ENCODE measurements at regions not wholly inside any gene's neighbourhood (a gene's known extent, or its start where the extent isn't known, plus 50 kb on each side); places are given as distances from the start of the nearest gene placed in this dataset.

DNA sequence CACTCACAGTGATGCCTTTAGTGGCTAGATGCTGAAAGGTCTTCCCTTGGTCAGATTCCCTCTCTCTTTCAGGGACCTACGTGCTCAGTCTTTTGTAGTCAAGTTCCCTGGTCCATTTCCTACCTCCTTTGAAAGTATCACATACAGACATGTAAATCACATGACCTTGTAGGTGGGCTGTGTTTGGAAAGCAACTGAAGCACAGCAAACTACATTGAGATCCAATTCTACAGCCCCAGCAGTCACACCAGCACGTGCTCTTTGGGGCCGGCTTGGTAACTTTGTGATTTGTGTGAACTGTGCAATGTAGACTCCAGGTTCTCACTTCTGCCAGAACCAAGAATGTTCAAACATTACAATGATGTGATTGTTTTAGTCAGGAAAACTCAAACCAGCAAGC, 89.7 kb upstream of the PLPP4 start:
- no peak for DNase-seq (ENCODE audit: low read depth in 1 of 2, low spot score in 1 of 2)

DNA sequence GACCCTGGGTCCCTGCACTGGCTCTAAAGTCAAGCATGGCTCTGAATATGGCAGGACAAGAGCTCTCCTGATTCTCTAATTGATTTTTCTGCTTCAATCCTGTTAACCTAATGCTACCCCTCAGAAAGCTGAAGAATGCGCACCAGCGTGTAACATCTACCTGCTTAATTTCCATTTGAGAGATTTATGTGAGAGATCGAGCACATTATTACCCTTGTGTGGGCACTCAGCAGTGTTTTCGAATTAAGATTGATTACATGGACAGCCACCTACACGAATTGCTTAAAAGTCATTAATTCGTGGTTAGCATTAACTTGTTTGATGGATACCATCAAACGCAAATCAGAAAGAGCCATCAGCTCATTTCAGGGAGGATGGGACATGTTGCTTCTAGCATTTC, 88.7 kb upstream of the PLPP4 start:
- DNase-seq (ENCODE audit: low read depth in 1 of 2, low spot score in 1 of 2): no peak

DNA sequence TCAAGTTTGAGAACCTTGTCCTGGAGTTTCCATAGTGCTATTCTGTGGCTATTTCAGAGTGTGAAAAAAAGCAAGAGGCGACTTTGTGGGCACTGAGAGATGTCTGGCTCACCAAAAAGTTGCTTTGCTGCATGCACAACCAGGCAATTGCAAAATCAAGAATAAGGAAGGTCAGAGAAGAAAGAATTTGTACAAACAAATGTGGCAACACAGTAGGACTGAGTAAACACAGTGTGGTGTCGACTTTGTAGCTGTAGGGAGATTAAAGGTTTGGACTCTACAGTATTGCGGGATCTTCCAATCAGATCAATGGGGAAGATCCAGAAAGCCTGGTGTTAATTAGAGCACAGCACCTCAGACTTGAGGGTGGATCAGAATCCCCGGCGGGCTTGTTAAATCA, 88.1 kb upstream of the PLPP4 start:
- DNase-seq (ENCODE audit: low read depth in 1 of 2, low spot score in 1 of 2): no peak

DNA sequence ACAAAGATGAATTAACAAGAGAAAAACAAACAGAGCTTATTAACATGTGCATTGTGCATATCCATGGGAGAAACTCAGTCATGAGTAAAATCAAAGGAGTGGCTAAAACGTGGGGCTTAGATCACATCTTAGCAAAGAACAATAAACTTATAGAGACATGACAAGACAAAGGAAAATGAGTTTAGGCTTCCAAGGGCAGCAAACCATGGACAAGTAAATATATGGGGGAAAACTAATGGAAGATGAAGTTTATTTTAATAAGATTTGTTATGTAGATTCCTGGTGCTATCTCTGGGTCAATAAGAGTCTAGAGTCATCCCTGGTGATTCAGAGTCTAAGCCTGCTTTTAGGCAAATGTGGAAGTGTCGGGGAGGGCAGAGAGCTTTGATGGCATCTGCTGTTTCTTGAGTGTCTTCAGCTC, 87.2 kb upstream of the PLPP4 start:
- no peak for DNase-seq (ENCODE audit: low read depth in 1 of 2, low spot score in 1 of 2)

DNA sequence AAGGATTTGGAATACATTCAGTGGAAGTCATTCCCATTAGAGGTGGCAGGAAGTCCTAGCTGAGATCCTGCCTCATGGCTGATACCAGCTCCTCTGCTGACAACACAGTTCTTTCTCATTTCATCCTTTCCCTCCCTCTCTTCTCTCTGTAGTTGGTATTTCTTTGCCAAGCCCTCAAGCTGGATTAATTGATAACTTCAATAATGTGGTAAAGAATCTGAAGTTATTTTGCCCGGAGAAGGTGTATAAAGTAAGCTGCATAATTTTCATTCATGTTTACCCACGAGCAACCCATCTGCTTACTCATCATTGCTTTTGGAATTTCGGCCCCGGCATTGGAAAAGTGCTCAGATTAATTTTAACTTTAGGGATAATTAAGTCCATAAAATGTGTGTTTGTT, 85.2 kb upstream of the PLPP4 start:
- DNase-seq (ENCODE audit: low read depth in 1 of 2, low spot score in 1 of 2): no peak

DNA sequence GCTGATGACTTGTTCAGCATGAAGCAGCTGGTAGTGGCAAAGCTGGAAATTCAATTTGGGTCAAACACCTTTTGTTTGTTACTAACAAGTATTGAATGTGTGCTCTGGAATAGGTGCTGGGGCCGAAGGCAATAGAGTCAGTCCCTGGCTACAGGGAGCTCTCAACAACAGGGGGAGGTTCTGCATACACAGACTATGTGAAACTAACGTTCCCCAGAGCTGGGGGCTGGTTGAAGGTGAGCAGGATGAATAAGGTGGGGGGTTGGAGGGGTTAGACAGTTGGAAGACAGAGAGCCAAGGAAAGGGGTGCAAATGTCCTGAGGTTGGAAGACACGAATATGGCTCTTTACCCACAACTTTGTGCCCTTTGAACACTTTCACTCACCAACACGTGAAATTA, 84.1 kb upstream of the PLPP4 start:
- no peak for DNase-seq (ENCODE audit: low read depth in 1 of 2, low spot score in 1 of 2)

DNA sequence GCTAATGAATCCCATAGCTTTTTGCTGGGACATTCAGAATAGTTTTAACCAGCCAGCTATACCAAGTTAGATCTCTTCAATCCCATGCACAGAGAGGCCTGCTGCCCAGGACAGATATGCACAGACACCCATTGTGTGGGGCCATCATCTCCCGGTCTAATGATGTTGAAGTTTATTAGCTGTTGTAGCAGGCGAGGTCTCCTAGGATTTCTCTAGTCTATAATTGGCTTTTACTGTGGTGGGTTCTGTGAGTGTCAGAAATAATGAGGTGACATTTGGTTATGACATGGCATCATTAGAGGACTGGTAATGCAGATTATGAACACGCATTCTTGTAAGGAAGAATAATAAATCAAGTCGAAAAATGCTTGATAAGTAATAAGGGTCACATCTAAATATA, 81.4 kb upstream of the PLPP4 start:
- DNase-seq (ENCODE audit: low read depth in 1 of 2, low spot score in 1 of 2): no peak

DNA sequence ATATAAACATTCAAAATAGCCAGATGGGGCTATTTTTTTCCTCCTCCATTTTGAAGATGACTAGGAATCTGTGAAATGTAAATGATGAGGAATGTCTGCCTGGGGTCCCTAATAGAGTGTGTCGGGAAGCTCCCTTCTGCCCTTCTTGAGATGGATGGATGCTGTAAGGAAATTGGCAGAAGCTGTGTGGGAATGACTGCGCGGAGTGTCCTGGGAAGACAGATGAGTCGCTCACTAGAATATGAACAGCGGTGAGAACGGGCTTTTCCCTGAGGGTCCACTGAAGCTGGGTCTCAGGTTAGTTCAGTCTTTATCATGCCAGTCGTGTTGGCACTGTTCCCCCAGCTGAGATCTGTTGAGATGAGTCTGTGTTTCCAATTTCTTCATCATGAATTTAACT, 75.1 kb upstream of the PLPP4 start:
- DNase-seq (ENCODE audit: low read depth in 1 of 2, low spot score in 1 of 2): no peak

DNA sequence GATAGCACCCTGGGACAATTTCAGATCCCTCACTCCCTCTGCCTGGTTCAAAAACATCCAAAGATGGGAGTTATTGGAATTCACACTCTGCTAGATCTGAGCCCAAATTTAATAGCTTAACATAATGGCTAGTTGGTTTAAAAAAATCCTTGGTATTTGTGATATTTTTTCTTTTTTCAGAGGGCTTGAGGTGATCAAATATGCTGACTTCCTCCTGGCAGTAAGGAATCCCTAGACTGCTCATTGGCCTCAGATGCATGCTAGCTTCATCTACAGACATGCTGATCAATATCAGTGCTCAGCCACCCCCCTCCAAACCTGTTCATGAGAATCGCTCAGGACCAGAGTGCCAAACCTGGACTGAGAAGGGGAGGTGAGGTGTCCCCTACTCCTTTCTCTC, 74.7 kb upstream of the PLPP4 start:
- DNase-seq (ENCODE audit: low read depth in 1 of 2, low spot score in 1 of 2): no peak

DNA sequence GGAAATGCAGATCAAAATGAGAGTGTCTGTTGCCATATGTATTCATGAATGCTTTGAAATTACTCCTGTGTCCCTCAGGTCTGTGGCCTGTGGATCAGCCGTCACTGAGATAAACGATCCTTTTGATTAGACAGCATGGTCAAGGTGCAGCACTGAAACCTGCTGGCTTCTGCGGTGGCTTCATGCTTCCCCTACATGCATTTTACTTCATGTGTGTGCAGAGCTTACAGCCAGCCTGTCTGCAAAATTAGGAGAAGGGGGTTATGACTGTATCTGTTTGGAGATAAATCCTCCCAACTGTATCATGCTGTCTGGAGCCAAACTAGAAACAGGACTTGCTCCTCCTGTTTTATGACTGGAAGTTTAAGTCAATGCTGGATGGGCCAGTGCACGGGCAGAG, 71.0 kb upstream of the PLPP4 start:
- no peak for DNase-seq (ENCODE audit: low read depth in 1 of 2, low spot score in 1 of 2)

DNA sequence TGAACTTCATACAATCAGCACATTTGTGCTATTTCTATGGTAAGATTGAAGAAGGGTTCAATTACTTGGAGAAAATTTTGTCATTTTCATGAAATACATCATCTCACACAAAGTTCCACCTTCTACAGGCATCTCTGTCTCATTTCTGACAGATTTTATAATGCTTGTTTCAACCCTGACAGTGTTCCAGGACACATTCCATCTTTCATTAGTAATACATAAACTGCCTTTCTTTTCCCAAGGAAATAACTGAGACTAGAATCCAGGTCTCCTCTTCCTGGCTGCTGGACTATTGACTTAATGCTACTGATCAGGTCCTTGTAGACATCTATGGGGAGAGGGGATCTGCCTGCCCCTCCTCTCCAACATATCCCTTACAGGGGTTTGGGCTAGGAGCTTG, 70.1 kb upstream of the PLPP4 start:
- DNase-seq (ENCODE audit: low read depth in 1 of 2, low spot score in 1 of 2): no peak

DNA sequence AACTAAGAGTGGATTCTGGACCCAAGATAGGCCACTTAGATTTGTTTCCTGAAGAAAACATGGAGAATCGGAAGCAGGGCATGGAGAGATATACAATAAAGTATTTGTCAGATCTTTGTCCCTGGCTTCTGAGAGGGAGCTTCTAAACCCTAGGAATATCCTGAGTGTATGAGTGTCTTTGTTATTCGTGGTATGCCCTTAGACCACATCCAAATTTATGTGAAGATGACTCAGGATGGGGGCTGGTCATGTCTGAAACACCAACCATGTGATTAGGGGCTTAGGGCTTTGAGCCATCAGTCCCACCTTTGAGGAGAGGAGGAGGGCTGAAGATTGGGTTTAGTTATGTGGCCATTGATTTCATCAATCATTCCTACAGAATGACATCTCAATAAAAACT, 69.7 kb upstream of the PLPP4 start:
- DNase-seq (ENCODE audit: low read depth in 1 of 2, low spot score in 1 of 2): no peak

DNA sequence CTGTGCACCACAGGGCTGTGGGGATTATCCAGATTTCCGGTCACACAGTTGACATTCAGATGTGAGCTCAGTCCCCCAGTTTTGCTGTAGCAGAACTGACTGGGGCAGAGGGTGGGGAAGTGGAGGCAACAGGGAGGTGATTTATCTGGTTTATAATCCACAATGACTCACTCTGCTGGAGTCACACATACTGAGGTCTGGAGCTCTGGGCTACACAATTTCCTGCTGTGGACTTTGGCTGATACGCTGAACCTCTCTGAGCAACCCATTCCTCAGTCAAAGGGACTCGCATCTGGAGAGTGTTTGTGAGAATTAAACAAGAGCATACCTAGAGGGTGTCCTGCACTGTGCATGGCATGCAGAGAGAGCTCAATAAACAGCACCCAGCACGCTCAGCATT, 64.8 kb upstream of the PLPP4 start:
- DNase-seq (ENCODE audit: low read depth in 1 of 2, low spot score in 1 of 2): no peak

DNA sequence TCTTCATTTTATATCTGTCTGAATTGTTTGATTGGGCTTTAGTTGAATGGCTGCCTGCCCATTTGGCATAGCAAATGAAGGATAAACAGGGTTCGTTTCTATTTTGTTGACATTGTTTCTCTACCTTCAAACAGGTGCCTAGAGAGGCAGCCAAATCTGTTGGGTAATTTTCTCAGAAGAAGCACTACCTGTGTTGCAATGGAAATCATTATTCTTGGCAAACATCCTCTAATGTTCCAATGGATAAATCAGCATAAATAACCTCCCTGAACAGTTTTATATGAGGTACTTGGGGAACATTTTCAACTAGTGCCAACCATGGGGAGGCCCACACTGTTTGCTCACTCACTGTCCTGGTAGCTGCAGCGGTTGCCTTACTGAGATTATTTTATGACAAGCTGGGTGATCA, 64.4 kb upstream of the PLPP4 start:
- no peak for DNase-seq (ENCODE audit: low read depth in 1 of 2, low spot score in 1 of 2)

DNA sequence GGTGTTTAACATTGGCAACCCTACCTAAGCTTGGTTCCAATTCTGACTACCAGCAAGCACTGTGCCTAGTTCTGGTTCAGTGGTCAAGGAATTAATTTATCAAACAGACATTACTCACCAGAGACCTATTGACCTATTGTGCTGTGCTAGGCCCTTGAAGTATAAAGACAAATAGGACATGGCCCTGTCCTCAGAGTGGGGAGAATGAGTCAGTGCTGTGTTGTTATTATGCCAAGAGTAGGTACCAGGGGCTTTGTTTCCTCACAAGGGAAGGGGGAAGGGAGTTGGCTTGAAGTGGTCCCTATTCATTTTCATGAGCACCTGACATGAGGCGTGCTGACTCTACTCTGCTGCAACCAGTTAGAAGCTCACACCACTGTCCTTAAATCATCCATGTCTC, 62.6 kb upstream of the PLPP4 start:
- DNase-seq (ENCODE audit: low read depth in 1 of 2, low spot score in 1 of 2): no peak

DNA sequence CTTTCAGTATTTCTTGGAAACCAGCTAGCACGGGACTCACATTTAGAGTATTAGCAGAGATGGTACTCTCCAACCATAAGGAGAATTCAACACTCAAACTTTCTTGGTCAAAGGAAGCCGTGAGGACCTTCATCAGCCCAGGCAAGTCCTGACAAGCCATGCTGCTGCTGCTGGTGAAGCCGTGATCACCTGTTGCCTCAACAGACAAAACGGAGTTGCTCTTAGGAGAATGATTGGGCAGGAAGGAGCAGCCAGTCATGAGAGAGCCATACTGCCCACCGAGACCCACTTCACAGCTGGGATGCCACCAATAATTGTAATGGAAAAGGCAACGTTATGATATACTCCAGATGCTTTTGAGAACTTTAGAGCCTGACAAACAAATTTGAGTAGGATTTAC, 60.8 kb upstream of the PLPP4 start:
- DNase-seq (ENCODE audit: low read depth in 1 of 2, low spot score in 1 of 2): no peak

DNA sequence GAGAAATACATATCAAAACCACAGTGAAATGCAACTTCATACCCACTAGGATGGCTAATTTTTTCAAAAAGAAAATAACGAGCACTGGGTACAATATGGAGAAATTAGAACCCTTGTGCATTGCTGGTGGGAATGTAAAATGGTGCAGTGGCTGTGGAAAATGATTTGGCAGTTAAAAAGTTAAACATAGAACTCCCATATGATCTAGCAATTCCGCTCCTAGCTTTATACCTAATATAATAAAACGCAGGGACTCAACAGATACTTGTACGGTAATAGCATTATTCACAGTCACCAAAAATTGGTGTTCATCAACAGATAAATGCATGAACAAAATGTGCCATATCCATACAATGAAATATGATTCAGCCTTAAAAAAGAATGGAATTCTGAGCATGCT, 58.8 kb upstream of the PLPP4 start:
- no peak for DNase-seq (ENCODE audit: low read depth in 1 of 2, low spot score in 1 of 2)

DNA sequence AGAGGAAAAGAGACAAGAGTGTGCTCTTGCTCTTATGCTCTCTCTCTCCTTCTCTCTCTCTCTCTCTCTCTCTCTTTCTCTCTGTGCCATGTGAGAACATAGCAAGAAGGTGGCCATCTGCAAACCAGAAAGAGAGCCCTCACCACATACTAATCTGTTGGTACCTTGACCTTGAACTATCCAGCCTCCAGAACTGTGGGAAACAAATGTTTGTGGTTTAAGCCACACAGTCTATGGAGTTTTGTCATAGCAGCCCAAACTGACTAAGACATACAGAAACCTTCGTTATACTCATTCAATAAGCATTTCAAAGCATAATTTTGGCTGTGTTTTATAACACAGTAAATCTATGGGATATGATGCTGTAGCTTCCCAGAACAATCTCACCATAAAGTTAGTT, 56.4 kb upstream of the PLPP4 start:
- DNase-seq (ENCODE audit: low read depth in 1 of 2, low spot score in 1 of 2): no peak

DNA sequence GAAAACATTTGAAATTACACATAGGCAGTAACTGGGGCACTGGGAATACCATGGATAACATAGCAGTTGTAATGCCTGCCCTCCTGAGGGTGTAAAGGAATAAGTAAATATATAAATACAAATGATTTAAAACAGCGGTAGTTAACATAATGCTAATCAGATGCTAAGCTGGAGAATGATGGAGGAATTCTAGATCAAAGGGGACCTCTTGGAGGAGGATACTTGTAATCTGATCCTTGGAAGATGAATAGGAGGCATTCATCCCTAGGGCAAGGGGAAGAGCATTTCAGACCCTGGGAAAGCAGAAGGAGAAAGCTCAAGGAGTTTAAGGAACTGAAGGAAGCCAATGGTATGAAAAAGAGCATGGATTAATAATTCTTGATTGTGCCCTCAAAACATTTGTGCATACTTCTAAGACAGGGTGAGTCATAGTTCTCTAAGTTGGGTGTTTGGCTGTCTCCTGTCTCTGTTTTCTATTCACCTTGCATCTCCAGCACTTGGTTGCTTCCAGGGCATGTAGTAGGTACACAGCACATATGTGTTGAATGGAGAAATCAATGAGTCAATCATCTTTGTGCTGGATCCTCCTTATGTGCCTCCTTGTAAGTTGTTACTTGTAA, 54.8 kb upstream of the PLPP4 start:
- DNase-seq (ENCODE audit: low read depth in 1 of 2, low spot score in 1 of 2): no peak

DNA sequence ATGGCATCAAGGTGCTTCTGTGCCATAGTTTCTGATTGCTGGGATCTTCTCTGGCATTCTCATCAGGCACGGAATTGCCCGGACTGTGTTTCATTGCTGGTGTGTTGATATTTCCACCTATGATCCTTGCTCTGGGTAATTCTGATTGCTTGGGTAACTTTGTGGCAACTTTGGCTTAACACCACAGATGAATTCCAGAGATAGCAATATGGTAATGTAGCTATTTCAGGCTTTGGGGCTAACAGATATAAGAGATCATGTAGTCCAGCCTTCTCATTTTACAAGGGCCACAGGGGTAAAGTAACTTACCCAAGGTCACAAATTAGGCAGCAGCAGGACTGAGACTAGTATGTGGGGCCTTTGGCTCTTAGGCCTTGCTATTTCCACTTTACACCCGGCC, 53.9 kb upstream of the PLPP4 start:
- DNase-seq (ENCODE audit: low read depth in 1 of 2, low spot score in 1 of 2): no peak

DNA sequence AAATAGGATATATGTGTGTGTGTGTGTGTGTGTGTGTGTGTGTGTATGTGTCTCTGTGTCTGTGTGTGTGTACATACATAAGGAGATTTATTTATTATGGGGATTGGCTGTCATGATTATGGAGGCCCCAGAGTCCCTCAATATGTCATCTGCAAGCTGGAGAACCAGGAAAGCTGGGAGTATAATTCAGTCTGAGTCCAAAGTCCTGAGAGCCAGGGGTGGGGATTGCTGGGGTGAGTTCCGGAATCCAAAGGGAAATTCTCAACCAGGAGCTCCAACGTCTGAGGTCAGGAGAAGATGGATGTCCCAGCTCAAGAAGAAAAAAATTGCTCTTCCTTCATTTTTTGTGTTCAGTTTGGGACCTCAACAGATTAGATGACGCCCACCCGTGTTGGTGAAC, 50.7 kb upstream of the PLPP4 start:
- DNase-seq (ENCODE audit: low read depth in 1 of 2, low spot score in 1 of 2): no peak

Measured in stimulated activated CD4-positive, alpha-beta T cell treated with anti-CD3 and anti-CD28 coated beads, Interleukin-15, amount 100 ng/mL, for 1 hour (primary cell).